NCI-H748 (cell line): ENCODE measurements at regions not wholly inside any gene's neighbourhood (a gene's known extent, or its start where the extent isn't known, plus 50 kb on each side); places are given as distances from the start of the nearest gene placed in this dataset.
A peak's percentile ranks its signal among the peaks of the same experiment; 100 is the strongest.
"Not testable (repeated sequence)": the region's sequence is repeated elsewhere in the genome, so short reads cannot be mapped to it uniquely, and the experiment has no call there.

Experiments
- DNase-seq: peaks from one replicate; lab custom pipeline; 2025; ENCODE audit not compliant: unreplicated experiment; lab: John Stamatoyannopoulos, UW

GRCh38 chr2:142362069-142362468 lies 231.3 kb upstream of the LRP1B start:
- DNase-seq, result not testable (repeated sequence)

- no peak for DNase-seq
Measured at GRCh38 chr2:142347751-142348150, 216.9 kb upstream of the LRP1B start.

GRCh38 chr2:142339261-142339660 lies 208.4 kb upstream of the LRP1B start:
- no peak for DNase-seq

GRCh38 chr2:142332196-142332595 lies 201.4 kb upstream of the LRP1B start:
- DNase-seq, result no peak

GRCh38 chr2:142330458-142330857 lies 199.6 kb upstream of the LRP1B start:
- DNase-seq, result no peak

GRCh38 chr2:142325870-142326269 lies 195.1 kb upstream of the LRP1B start:
- peak; percentile 33 for DNase-seq

GRCh38 chr2:142323206-142323605 lies 192.4 kb upstream of the LRP1B start:
- DNase-seq, result no peak

- DNase-seq, result no peak
Measured at GRCh38 chr2:142321706-142322280, 191.0 kb upstream of the LRP1B start.

GRCh38 chr2:142320067-142320466 lies 189.3 kb upstream of the LRP1B start:
- DNase-seq, result no peak

- DNase-seq, result no peak
Measured at GRCh38 chr2:142316049-142316448, 185.2 kb upstream of the LRP1B start.

GRCh38 chr2:142315346-142315745 lies 184.5 kb upstream of the LRP1B start:
- no peak for DNase-seq

- no peak for DNase-seq
Measured at GRCh38 chr2:142314164-142314563, 183.3 kb upstream of the LRP1B start.

GRCh38 chr2:142310530-142310929 lies 179.7 kb upstream of the LRP1B start:
- no peak for DNase-seq

- no peak for DNase-seq
Measured at GRCh38 chr2:142308744-142309143, 177.9 kb upstream of the LRP1B start.

- DNase-seq, result no peak
Measured at GRCh38 chr2:142307616-142308115, 176.8 kb upstream of the LRP1B start.

- no peak for DNase-seq
Measured at GRCh38 chr2:142307086-142307485, 176.3 kb upstream of the LRP1B start.

- DNase-seq, result no peak
Measured at GRCh38 chr2:142306131-142306530, 175.3 kb upstream of the LRP1B start.

GRCh38 chr2:142300517-142300916 lies 169.7 kb upstream of the LRP1B start:
- DNase-seq, result no peak

GRCh38 chr2:142299021-142299420 lies 168.2 kb upstream of the LRP1B start:
- DNase-seq, result no peak

GRCh38 chr2:142294225-142294624 lies 163.4 kb upstream of the LRP1B start:
- DNase-seq, result no peak

- DNase-seq, result no peak
Measured at GRCh38 chr2:142291969-142292368, 161.2 kb upstream of the LRP1B start.

GRCh38 chr2:142290931-142291330 lies 160.1 kb upstream of the LRP1B start:
- DNase-seq, result peak; percentile 61

- DNase-seq, result peak; percentile 30
Measured at GRCh38 chr2:142286618-142287017, 155.8 kb upstream of the LRP1B start.
